ENCODE measurements at regions not wholly inside any gene's neighbourhood (a gene's known extent, or its start where the extent isn't known, plus 50 kb on each side); places are given as distances from the start of the nearest gene placed in this dataset.
"Not testable (repeated sequence)": the region's sequence is repeated elsewhere in the genome, so short reads cannot be mapped to it uniquely, and the experiment has no call there.

DNA sequence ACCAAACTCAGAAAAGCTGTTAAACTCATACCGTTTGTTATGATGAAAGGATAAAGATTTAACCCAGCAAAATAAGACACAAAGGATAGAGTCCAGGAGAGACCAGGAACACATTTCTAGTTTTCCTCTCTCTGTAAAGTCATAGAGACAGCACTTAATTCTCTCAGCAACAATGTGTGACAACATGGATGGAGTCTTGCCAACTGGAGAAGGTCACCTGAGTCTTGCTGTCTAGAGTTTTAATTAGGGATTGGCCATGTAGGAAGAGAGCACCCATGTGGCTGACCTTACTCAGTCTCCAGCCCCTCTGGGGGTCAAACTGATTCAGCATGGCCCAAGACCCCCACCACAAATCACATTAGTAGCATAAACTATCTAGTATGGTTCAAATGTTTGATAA, 151.0 kb upstream of the ATF7IP start:
- no peak for ATAC-seq
- H3K4me3 Mint-ChIP-seq, result no peak overlapping the region
- H3K36me3 Mint-ChIP-seq, result peaks cover 0 to 1% (median 0%) of the 10 kb centered on the region in 5 donors
- no peak overlapping the region for H3K4me3 ChIP-seq (ENCODE audit: low read length)
- H3K27me3 ChIP-seq (ENCODE audit: control insufficient read depth in 2 of 2, insufficient read depth in 2 of 2, low read length in 2 of 2), result no peaks in the 10 kb centered on the region
- ChIA-PET POLR2A (no interaction called here), CTCF (no interaction called here)
- no peaks in the 10 kb centered on the region for H3K36me3 ChIP-seq (ENCODE audit: control insufficient read depth in 2 of 3, insufficient read depth in 3 of 3, low read length in 3 of 3)
- no peak overlapping the region for H3K27ac ChIP-seq (ENCODE audit: low read depth, low read length)
- H3K9me3 ChIP-seq (ENCODE audit: control insufficient read depth in 2 of 3, low read length in 3 of 3), result no peaks in the 10 kb centered on the region
- DNase-seq, result no peak
- peaks cover 0 to 12% (median 9%) of the 10 kb centered on the region in 7 donors for H3K4me1 Mint-ChIP-seq
- no peaks in the 10 kb centered on the region for H3K27me3 Mint-ChIP-seq
- no peak overlapping the region for H3K27ac Mint-ChIP-seq
- H3K4me1 ChIP-seq (ENCODE audit: control insufficient read depth in 2 of 2, insufficient read depth in 2 of 2, low read length in 2 of 2), result peaks cover 8 to 12% of the 10 kb centered on the region in 2 donors
- H3K9me3 Mint-ChIP-seq, result peaks cover 0 to 6% (median 0%) of the 10 kb centered on the region in 11 donors
- intact Hi-C loops (cut with micrococcal nuclease), result no loop called here

DNA sequence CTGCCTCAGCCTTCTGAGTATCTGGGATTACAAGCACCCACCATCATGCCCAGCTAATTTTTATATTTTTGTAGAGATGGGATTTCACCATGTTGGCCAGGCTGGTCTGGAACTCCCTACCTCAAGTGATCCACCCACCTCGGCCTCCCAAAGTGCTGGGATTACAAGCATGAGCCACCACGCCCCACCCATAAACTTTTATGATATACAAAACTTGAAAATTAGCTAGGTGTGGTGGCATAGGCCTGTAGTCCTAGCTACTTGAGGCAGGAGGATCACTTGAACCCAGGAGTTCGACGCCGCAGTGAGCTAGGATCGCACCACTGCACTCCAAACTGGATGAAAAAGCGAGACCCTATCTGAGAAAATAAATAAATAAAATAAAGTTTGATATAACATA, 149.5 kb upstream of the ATF7IP start:
- CTCF ChIA-PET; intact Hi-C loops (cut with micrococcal nuclease); H3K36me3 Mint-ChIP-seq; DNase-seq; ATAC-seq; H3K27me3 Mint-ChIP-seq; H3K27me3 ChIP-seq (ENCODE audit: control insufficient read depth in 2 of 2, insufficient read depth in 2 of 2, low read length in 2 of 2); H3K36me3 ChIP-seq (ENCODE audit: control insufficient read depth in 2 of 3, insufficient read depth in 3 of 3, low read length in 3 of 3); H3K27ac ChIP-seq (ENCODE audit: low read depth, low read length); H3K9me3 ChIP-seq (ENCODE audit: control insufficient read depth in 2 of 3, low read length in 3 of 3); POLR2A ChIA-PET; H3K27ac Mint-ChIP-seq: not testable (repeated sequence)
- Mint-ChIP-seq H3K4me1 (peaks cover 0 to 12% (median 9%) of the 10 kb centered on the region in 7 donors), H3K9me3 (peaks cover 0 to 12% (median under 1%) of the 10 kb centered on the region in 11 donors), H3K4me3 (peak overlapping the region in 3 of 10 donors; percentile 51 to 73 (median 63))
- peak overlapping the region; percentile 35 for H3K4me3 ChIP-seq (ENCODE audit: low read length)
- peaks cover 8 to 12% of the 10 kb centered on the region in 2 donors for H3K4me1 ChIP-seq (ENCODE audit: control insufficient read depth in 2 of 2, insufficient read depth in 2 of 2, low read length in 2 of 2)

DNA sequence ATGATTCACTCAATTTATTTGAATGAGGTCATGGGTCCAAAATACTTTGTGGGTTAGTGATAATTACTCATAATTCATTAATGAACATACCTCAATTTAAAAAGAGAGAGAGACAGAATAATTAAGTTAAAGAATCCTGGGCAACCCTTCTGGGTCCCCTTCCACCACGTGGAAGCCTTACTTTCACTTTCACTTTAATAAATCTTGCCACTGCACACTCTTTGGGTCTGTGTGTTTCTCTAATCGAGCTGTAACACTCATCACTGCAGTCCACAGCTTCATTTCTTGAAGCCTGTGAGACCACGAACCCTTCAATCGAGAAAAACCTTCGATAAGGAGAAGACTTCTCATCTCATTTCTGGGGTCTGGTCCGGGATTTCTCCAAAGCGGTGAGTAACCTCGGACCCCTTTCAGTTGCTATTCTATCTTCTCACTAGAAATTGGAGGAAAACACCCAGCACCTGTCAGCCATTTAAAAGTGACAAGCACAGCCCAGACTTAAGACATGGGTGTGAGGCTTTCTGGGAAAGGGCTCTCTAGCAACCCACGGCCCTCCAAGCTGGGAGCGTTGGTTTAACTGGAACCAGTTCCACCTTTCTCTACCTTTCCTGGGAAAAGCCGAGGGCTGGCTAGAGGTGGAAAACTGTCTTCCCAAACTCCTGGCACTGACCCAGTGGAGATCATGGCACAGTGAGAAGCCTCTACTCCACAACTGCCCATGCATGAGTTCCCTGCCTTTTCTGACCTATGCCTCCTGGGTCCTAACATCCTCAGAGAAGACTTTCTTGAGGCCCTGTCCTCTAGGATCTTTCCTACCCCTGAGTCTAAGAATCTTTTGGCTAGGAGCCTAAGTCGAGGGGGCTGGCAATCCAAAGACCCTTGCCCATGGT, 148.8 kb upstream of the ATF7IP start:
- Mint-ChIP-seq H3K27me3 (no peaks in the 10 kb centered on the region), H3K27ac (peak overlapping the region in 2 of 9 donors; percentile 27 to 38), H3K36me3 (peaks cover 0 to 10% (median 0%) of the 10 kb centered on the region in 5 donors), H3K4me1 (peaks cover 0 to 13% (median 9%) of the 10 kb centered on the region in 7 donors), H3K9me3 (peaks cover 0 to 18% (median 4%) of the 10 kb centered on the region in 11 donors), H3K4me3 (peak overlapping the region; percentile 9 to 73 (median 48))
- peak overlapping the region; percentile 35 for H3K4me3 ChIP-seq (ENCODE audit: low read length)
- intact Hi-C loops (cut with micrococcal nuclease), result no loop called here
- no peak overlapping the region for H3K27ac ChIP-seq (ENCODE audit: low read depth, low read length)
- no peaks in the 10 kb centered on the region for H3K27me3 ChIP-seq (ENCODE audit: control insufficient read depth in 2 of 2, insufficient read depth in 2 of 2, low read length in 2 of 2)
- H3K9me3 ChIP-seq (ENCODE audit: control insufficient read depth in 2 of 3, low read length in 3 of 3), result no peaks in the 10 kb centered on the region
- no peak for ATAC-seq
- POLR2A ChIA-PET, result no interaction called here
- peaks cover 8 to 12% of the 10 kb centered on the region in 2 donors for H3K4me1 ChIP-seq (ENCODE audit: control insufficient read depth in 2 of 2, insufficient read depth in 2 of 2, low read length in 2 of 2)
- CTCF ChIA-PET, result no interaction called here
- no peaks in the 10 kb centered on the region for H3K36me3 ChIP-seq (ENCODE audit: control insufficient read depth in 2 of 3, insufficient read depth in 3 of 3, low read length in 3 of 3)
- no peak for DNase-seq

DNA sequence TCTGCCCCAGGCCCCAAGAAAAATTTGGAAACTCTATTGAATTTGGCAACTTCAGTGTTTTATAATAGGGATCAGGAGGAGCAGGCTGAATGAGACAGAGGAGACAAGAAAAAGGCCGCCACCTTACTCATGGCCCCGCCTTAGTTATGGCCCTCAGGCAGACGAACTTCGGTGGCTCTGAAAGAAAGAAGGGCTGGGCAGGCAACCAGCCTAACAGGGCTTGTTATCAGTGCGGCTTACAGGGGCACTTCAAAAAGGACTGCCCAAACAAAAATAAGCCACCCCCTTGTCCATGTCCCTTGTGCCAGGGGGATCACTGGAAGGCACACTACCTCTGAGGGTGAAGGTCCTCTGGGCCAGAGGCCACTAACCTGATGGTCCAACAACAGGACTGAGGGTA, 146.3 kb upstream of the ATF7IP start:
- intact Hi-C loops (cut with micrococcal nuclease), result no loop called here
- CTCF ChIA-PET, result no interaction called here
- H3K9me3 ChIP-seq (ENCODE audit: control insufficient read depth in 2 of 3, low read length in 3 of 3), result no peaks in the 10 kb centered on the region
- H3K4me3 Mint-ChIP-seq, result no peak overlapping the region
- no peak for ATAC-seq
- peaks cover 8 to 12% of the 10 kb centered on the region in 2 donors for H3K4me1 ChIP-seq (ENCODE audit: control insufficient read depth in 2 of 2, insufficient read depth in 2 of 2, low read length in 2 of 2)
- no peaks in the 10 kb centered on the region for H3K36me3 ChIP-seq (ENCODE audit: control insufficient read depth in 2 of 3, insufficient read depth in 3 of 3, low read length in 3 of 3)
- H3K27ac ChIP-seq (ENCODE audit: low read depth, low read length), result no peak overlapping the region
- peaks cover 0 to 18% (median 4%) of the 10 kb centered on the region in 11 donors for H3K9me3 Mint-ChIP-seq
- H3K27me3 ChIP-seq (ENCODE audit: control insufficient read depth in 2 of 2, insufficient read depth in 2 of 2, low read length in 2 of 2), result no peaks in the 10 kb centered on the region
- no peak for DNase-seq
- POLR2A ChIA-PET, result no interaction called here
- H3K4me3 ChIP-seq (ENCODE audit: low read length), result no peak overlapping the region
- peaks cover 0 to 10% (median 0%) of the 10 kb centered on the region in 5 donors for H3K36me3 Mint-ChIP-seq
- H3K27ac Mint-ChIP-seq, result no peak overlapping the region
- no peaks in the 10 kb centered on the region for H3K27me3 Mint-ChIP-seq
- peaks cover 0 to 13% (median 9%) of the 10 kb centered on the region in 7 donors for H3K4me1 Mint-ChIP-seq

DNA sequence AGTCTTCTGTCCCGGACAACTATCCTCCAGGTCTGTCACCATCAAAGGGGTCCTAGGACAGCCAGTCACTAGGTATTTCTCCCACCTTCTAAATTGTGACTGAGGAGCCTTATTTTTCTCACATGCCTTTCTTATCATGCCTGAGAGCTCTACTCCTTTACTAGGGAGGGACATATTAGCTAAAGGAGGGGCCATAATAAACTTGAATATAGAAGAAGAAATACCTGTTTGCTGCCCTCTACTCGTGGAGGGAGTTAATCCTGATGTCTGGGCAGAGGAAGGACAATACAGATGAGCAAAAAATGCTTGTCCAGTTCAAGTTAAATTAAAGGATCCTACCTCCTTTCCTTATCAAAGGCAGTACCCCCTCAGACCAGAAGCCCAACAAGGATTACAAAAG, 145.8 kb upstream of the ATF7IP start:
- H3K36me3 ChIP-seq (ENCODE audit: control insufficient read depth in 2 of 3, insufficient read depth in 3 of 3, low read length in 3 of 3); H3K27me3 ChIP-seq (ENCODE audit: control insufficient read depth in 2 of 2, insufficient read depth in 2 of 2, low read length in 2 of 2); H3K9me3 ChIP-seq (ENCODE audit: control insufficient read depth in 2 of 3, low read length in 3 of 3); H3K27ac ChIP-seq (ENCODE audit: low read depth, low read length); DNase-seq; H3K27ac Mint-ChIP-seq; intact Hi-C loops (cut with micrococcal nuclease); H3K4me3 ChIP-seq (ENCODE audit: low read length); H3K4me3 Mint-ChIP-seq; ATAC-seq; H3K27me3 Mint-ChIP-seq; POLR2A ChIA-PET: not testable (repeated sequence)
- CTCF ChIA-PET, result interaction anchor here (1.2 kb wide), 1 partner anchor 18 kb away, joined by 4 read pairs; no protein-coding TSS in a partner anchor
- peaks cover 0 to 13% (median 9%) of the 10 kb centered on the region in 7 donors for H3K4me1 Mint-ChIP-seq
- peaks cover 8 to 12% of the 10 kb centered on the region in 2 donors for H3K4me1 ChIP-seq (ENCODE audit: control insufficient read depth in 2 of 2, insufficient read depth in 2 of 2, low read length in 2 of 2)
- peaks cover 0 to 18% (median 4%) of the 10 kb centered on the region in 11 donors for H3K9me3 Mint-ChIP-seq
- H3K36me3 Mint-ChIP-seq, result peaks cover 0 to 10% (median 0%) of the 10 kb centered on the region in 5 donors

- peaks cover 0 to 1% (median 0%) of the 10 kb centered on the region in 3 experiments for H3K9me3 ChIP-seq (ENCODE audit: control insufficient read depth in 2 of 3, low read length in 3 of 3)
- Mint-ChIP-seq H3K4me1 (peaks cover 0 to 10% (median 0%) of the 10 kb centered on the region in 7 donors), H3K4me3 (no peak overlapping the region), H3K27ac (no peak overlapping the region), H3K9me3 (peaks cover 3 to 22% (median 6%) of the 10 kb centered on the region in 11 donors), H3K27me3 (peaks cover 0 to 13% (median 2%) of the 10 kb centered on the region in 5 donors), H3K36me3 (peaks cover 0 to 10% (median 3%) of the 10 kb centered on the region in 5 donors)
- DNase-seq (no peak), ATAC-seq (no peak)
- intact Hi-C loops (cut with micrococcal nuclease), result no loop called here
- H3K27me3 ChIP-seq (ENCODE audit: control insufficient read depth in 2 of 2, insufficient read depth in 2 of 2, low read length in 2 of 2), result no peaks in the 10 kb centered on the region
- ChIA-PET CTCF (no interaction called here), POLR2A (no interaction called here)
- H3K4me1 ChIP-seq (ENCODE audit: control insufficient read depth in 2 of 2, insufficient read depth in 2 of 2, low read length in 2 of 2), result no peaks in the 10 kb centered on the region
- no peak overlapping the region for H3K27ac ChIP-seq (ENCODE audit: low read depth, low read length)
- no peaks in the 10 kb centered on the region for H3K36me3 ChIP-seq (ENCODE audit: control insufficient read depth in 2 of 3, insufficient read depth in 3 of 3, low read length in 3 of 3)
- no peak overlapping the region for H3K4me3 ChIP-seq (ENCODE audit: low read length)
Measured at GRCh38 chr12:14225064-14225463, 140.4 kb upstream of the ATF7IP start.
